ENCODE measurements at regions not wholly inside any gene's neighbourhood (a gene's known extent, or its start where the extent isn't known, plus 50 kb on each side); places are given as distances from the start of the nearest gene placed in this dataset.

Small RNA genes lying in the stretch of these regions (microRNA-seq; reads per million reads assigned to microRNA genes)
- gene MIR1263, result 0 reads per million in 2 donors

All from right cardiac atrium (tissue), 2 donors.